Fibroblast of lung (primary cell): ENCODE measurements at regions not wholly inside any gene's neighbourhood (a gene's known extent, or its start where the extent isn't known, plus 50 kb on each side); places are given as distances from the start of the nearest gene placed in this dataset.

Source experiments
- DNase-seq, 2 donors: peaks; one replicate each; pipeline versions ENCODE4 v3.0.0 to v3.0.0-alpha.2; 2010; ENCODE audit warnings: low read depth in 2 of 2
- H2AFZ ChIP-seq: 2 replicates; pipeline ENCODE4 v1.5.1; 2012; ENCODE audit warnings: low read length, control low read depth, inconsistent platforms
- H3K27ac ChIP-seq: 2 replicates; pipeline ENCODE4 v1.5.1; 2011; ENCODE audit warnings: low read length, control low read depth; ENCODE audit not compliant: insufficient read depth
- H3K27me3 ChIP-seq: 2 replicates; pipeline ENCODE4 v1.5.1; 2011; ENCODE audit warnings: mild to moderate bottlenecking, low read length; ENCODE audit not compliant: control insufficient read depth, insufficient read depth
- H3K36me3 ChIP-seq: 2 replicates; pipeline ENCODE4 v1.5.1; 2011; ENCODE audit warnings: low read length; ENCODE audit not compliant: control insufficient read depth, insufficient read depth
- H3K4me1 ChIP-seq: 2 replicates; pipeline ENCODE4 v1.5.1; 2011; ENCODE audit warnings: low read length; ENCODE audit not compliant: control insufficient read depth, insufficient read depth; ENCODE audit errors: extremely low read depth
- H3K4me2 ChIP-seq: 2 replicates; pipeline ENCODE4 v1.5.1; 2011; ENCODE audit warnings: low read length, control low read depth; ENCODE audit not compliant: insufficient read depth; ENCODE audit errors: extremely low read depth
- H3K4me3 ChIP-seq, 4 experiments: fragments of 200-600 bp in 1 of 4; sonication (generic) in 1 of 4; replicated peaks in 1 of 4; 2 replicates each; pipeline ENCODE4 v1.5.1; 2011 to 2016; ENCODE audit warnings: low read length in 4 of 4, low read depth in 3 of 4, mild to moderate bottlenecking in 3 of 4, control low read depth in 2 of 4, inconsistent platforms in 1 of 4, mixed read lengths in 1 of 4; ENCODE audit not compliant: insufficient read depth in 1 of 4; ENCODE audit errors: control extremely low read depth in 1 of 4
- H3K79me2 ChIP-seq: 2 replicates; pipeline ENCODE4 v1.5.1; 2012; ENCODE audit warnings: mild to moderate bottlenecking, low read length, inconsistent platforms; ENCODE audit not compliant: control insufficient read depth, insufficient read depth
- H3K9ac ChIP-seq: 2 replicates; pipeline ENCODE4 v1.5.1; 2011; ENCODE audit warnings: mild to moderate bottlenecking, low read length, control low read depth; ENCODE audit not compliant: insufficient read depth
- H3K9me3 ChIP-seq: 2 replicates; pipeline ENCODE4 v1.5.1; 2012; ENCODE audit warnings: low read depth, low read length; ENCODE audit not compliant: control insufficient read depth, insufficient read depth
- H4K20me1 ChIP-seq: 2 replicates; pipeline ENCODE4 v1.5.1; 2011; ENCODE audit warnings: low read length; ENCODE audit not compliant: control insufficient read depth, insufficient read depth; ENCODE audit errors: extremely low read depth
- EZH2 ChIP-seq: IDR thresholded peaks from 2 replicates; pipeline ENCODE4 v1.5.1; 2012; ENCODE audit warnings: low read length, control low read depth, mild to moderate bottlenecking; ENCODE audit errors: missing control alignments
- TF ChIP-seq, protein P1 (sequence below), 2 donors: IDR thresholded peaks in 1 of 2; conservative IDR thresholded peaks in 1 of 2; 1 replicate in 1 of 2; 2 replicates in 1 of 2; pipeline ENCODE4 v1.5.1; 2011 to 2012; ENCODE audit warnings: low read length in 2 of 2, control low read depth in 1 of 2, inconsistent platforms in 1 of 2, low read depth in 1 of 2, mild to moderate bottlenecking in 1 of 2

DNA sequence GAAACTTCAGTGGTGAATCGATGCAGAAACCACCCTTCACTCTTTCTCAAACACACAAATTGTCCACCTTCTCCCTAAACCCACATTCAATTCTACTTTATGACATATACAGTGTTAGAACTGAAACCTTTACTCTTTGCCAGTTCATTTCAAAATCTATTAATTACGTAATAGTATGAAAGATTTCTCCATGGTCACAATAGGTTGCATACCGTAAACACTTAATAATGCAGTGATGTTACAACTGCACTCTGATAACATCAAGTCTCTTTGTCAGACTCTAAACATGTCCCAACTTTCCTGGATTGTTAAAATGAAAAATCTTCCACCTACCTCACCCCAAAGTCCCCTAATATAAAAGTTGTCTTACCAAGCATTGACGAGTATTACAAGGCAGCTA is 111.8 kb upstream of the PROK2 start:
- Histone ChIP-seq H3K4me1 (no peaks in the 10 kb centered on the region), H3K79me2 (no peaks in the 10 kb centered on the region), H3K4me2 (no peak overlapping the region), H3K9me3 (no peaks in the 10 kb centered on the region), H4K20me1 (no peaks in the 10 kb centered on the region), H3K36me3 (no peaks in the 10 kb centered on the region), H3K27me3 (peaks cover 4% of the 10 kb centered on the region), H3K27ac (no peak overlapping the region), H2AFZ (no peak overlapping the region), H3K4me3 (no peak overlapping the region), H3K9ac (no peak overlapping the region)
- TF ChIP-seq, protein P1, sequence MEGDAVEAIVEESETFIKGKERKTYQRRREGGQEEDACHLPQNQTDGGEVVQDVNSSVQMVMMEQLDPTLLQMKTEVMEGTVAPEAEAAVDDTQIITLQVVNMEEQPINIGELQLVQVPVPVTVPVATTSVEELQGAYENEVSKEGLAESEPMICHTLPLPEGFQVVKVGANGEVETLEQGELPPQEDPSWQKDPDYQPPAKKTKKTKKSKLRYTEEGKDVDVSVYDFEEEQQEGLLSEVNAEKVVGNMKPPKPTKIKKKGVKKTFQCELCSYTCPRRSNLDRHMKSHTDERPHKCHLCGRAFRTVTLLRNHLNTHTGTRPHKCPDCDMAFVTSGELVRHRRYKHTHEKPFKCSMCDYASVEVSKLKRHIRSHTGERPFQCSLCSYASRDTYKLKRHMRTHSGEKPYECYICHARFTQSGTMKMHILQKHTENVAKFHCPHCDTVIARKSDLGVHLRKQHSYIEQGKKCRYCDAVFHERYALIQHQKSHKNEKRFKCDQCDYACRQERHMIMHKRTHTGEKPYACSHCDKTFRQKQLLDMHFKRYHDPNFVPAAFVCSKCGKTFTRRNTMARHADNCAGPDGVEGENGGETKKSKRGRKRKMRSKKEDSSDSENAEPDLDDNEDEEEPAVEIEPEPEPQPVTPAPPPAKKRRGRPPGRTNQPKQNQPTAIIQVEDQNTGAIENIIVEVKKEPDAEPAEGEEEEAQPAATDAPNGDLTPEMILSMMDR (conservative IDR thresholded peaks at IDR 0.05 in 1 of 2, IDR thresholded peaks at IDR 0.05 in 1 of 2; ENCODE audit: low read depth in 1 of 2, low read length in 2 of 2), result no peak
- no peak for TF ChIP-seq EZH2
- DNase-seq, result peak in 1 of 2 donors; percentile 5

DNA sequence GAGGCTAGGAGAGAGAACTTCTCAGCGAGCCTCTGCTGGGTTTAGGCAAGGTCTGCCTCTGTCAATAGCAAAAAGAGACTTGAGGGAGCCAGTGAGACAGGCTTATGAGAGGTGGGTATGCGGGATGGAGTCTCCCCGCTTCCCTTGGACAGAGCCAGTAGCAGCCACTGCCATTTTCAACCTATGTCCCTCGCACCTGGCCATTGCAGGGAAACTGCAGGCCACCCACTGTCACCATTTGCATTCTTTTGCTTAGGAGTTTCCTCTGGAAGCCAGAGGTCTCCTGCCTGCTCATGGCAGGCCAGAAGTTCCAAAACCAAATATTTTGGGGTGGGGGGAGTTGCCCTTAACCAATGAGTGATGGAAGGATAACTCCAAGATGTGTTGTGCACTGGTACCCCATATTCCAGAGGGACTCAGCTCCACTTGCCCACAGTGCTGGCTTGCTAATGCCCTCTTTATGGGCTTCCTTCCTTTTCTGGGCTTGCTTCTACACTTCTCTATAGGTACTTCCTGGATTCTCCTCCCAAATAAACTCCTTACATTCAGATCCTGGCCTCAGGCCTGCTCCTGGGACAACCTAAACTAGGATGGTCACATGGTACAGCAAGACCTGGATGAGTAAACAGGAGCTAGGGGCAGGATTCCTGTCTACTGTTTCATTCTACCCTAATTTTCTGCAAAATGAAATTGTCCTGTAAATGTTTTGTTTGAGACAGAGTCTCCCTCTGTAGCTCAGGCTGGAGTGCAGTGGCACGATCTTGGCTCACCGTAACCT is 108.9 kb upstream of the PROK2 start:
- TF ChIP-seq, protein P1 (conservative IDR thresholded peaks at IDR 0.05 in 1 of 2, IDR thresholded peaks at IDR 0.05 in 1 of 2; ENCODE audit: low read depth in 1 of 2, low read length in 2 of 2), result no peak
- no peak for TF ChIP-seq EZH2
- H3K9ac ChIP-seq, result no peak overlapping the region
- H3K4me3 ChIP-seq, result no peak overlapping the region
- no peak overlapping the region for H3K27ac ChIP-seq
- H4K20me1 ChIP-seq, result no peaks in the 10 kb centered on the region
- H3K9me3 ChIP-seq, result no peaks in the 10 kb centered on the region
- DNase-seq, result no peak
- H3K4me2 ChIP-seq, result no peak overlapping the region
- H3K79me2 ChIP-seq, result no peaks in the 10 kb centered on the region
- no peak overlapping the region for H2AFZ ChIP-seq
- H3K4me1 ChIP-seq, result no peaks in the 10 kb centered on the region
- H3K36me3 ChIP-seq, result no peaks in the 10 kb centered on the region
- H3K27me3 ChIP-seq, result peaks cover 4% of the 10 kb centered on the region

DNA sequence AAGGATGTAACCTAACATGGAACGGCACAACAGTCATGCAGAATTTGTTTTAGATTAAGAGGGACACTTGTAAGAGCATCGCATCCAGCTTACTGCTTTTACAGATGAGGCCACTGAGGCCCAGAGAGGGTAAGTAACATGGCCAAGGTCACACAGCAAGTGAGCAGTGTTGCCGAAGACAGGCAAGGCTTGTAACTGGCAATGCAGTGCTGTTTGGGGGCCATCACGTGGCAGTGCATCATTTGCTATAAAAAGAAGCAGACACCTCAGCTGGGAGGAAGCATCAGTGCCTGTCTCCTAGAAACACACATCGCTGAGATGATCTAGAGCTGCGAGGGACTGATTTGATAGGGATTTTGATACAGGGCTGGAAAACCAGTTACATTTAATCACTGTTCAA is 108.2 kb upstream of the PROK2 start:
- no peaks in the 10 kb centered on the region for H3K4me1 ChIP-seq
- no peak overlapping the region for H2AFZ ChIP-seq
- peaks cover 4% of the 10 kb centered on the region for H3K27me3 ChIP-seq
- no peak overlapping the region for H3K27ac ChIP-seq
- H3K4me2 ChIP-seq, result no peak overlapping the region
- no peaks in the 10 kb centered on the region for H3K79me2 ChIP-seq
- H3K4me3 ChIP-seq, result no peak overlapping the region
- no peaks in the 10 kb centered on the region for H3K9me3 ChIP-seq
- DNase-seq, result no peak
- no peaks in the 10 kb centered on the region for H4K20me1 ChIP-seq
- H3K36me3 ChIP-seq, result no peaks in the 10 kb centered on the region
- H3K9ac ChIP-seq, result no peak overlapping the region
- TF ChIP-seq EZH2, result no peak
- TF ChIP-seq, protein P1 (conservative IDR thresholded peaks at IDR 0.05 in 1 of 2, IDR thresholded peaks at IDR 0.05 in 1 of 2; ENCODE audit: low read depth in 1 of 2, low read length in 2 of 2), result no peak
